ENCODE measurements at regions not wholly inside any gene's neighbourhood (a gene's known extent, or its start where the extent isn't known, plus 50 kb on each side); places are given as distances from the start of the nearest gene placed in this dataset.

DNA sequence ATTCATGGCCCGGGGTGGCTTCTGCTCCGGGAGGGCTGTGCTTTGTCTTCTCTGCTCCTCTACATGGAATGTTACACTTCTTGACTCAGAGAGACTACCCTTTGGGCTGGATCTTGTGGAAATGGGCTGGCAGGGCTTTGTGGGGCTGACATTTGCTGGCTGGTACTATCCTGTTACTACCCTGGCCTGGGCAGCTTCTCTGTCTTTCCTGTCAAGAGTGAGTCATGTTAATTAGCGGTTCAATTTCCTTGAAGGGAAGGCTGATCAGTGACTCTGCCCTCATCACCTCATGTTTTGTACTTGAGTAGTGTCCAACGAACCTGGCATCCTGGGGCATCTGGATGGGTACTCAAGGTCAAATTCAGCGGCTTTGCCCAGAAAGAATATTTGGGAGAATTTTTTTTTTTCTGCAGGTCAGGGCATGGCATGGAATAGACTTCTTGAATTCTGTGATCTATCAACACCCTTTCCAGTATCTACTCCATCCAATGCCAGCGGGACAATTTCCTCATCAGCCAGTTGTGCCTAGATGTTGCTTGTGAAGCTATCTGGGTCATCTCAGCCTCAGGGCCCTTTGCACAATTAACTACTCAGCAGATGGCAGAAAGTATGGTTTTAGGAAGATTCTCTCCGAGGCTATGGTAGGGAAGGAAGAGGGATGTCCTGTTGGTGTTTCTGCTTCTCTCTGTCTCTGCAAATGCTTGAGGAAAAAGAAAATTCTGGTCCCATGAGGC, 140.5 kb upstream of the PLET1 start:
- DNase-seq (ENCODE audit: low spot score) = no peak

DNA sequence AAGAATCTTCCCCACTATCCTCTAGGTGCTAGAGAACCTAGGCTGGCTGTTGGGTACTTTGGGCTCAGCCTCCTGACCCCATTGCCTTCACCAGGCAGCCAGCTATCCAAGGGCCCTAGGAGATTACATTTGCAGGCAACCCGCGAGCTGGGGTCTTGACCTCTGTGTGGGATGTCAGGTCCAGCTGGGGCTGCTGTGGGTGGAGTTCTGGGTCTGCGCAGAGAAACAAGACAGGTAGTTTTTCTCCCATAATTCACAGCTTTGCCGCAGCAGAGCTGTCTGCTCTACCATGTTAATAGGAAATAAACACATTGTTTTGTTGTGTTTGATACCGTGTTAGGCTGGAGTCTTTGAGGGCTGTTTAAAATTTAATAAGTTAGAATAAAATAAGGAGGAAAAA, 142.8 kb upstream of the PLET1 start:
- no peak for DNase-seq (ENCODE audit: low spot score)

DNA sequence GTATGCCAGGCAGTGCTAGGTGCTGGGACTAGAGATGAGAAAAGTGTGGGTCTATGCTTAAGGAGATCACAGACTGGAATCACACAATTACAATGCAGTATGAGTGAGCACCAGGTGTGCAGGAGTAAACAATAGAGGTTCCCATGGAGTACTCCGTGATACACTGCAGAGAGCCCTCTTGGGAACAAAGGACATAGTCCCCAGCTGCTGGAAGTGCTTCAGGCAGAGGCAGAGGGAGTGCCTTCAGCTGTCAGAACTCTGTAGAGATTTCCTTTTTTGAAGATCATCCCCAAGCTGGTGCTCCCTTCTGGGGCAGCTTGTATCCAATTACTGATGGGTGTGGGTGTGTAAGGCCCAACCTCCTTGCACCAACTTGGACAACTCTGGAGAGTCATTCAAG, 143.5 kb upstream of the PLET1 start:
- no peak for DNase-seq (ENCODE audit: low spot score)

DNA sequence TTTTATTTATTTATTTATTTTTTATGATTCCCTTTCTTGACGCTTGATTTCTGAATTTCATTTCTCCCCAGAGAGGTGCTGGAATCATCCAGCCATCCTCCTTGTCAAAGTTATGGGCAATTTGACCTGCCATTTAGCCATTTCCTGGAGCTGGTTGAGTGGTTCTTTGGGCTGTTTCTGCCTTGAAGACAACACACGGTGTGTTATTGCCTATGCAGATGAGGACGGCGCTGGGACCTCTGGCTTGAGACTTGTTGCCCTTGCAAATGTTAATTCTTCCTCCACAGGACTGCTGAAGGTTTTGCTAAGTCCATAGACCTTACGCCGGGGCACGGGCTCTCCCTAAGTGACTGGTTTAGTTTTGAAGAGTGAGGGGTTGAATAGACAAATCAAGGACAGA, 147.9 kb upstream of the PLET1 start:
- no peak for DNase-seq (ENCODE audit: low spot score)

DNA sequence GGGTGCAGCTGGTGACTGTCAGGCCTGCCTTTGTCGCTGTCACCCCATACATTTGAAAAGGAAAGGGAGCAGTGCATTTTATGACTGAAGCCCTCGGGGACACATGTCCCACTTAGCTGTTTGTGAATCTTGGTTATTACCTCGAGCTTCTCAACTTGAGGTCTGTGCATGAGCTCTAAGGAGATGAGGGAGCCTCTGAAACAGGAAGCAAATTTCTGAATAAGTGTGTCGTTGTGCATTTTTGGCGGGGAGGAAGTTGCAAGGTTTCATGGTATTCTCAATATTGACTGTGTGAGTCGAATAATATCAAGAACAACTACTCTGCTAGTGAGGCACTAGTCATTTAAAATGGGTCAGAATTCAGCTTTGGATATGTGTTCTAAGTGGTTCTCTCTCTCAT, 149.7 kb upstream of the PLET1 start:
- DNase-seq (ENCODE audit: low spot score) = peak; percentile 14

DNA sequence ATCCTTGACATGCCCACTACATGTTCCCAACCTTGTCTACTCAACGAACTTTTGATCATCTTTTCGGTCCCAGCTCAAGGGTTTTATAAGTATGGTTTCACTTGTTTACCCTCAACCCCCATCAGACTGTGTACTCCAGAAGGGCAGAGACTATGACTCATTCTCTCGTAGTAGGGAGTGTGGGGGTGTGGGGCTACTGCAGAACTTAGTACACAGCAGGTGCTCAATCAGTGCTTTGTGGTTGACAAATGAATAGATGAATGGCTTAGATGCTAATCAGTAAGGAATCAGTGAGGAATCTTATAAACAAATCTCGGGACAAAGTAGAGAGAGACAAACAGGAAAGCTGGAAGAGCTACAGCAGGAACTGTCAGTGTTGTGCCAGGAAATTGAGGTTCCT, 151.7 kb upstream of the PLET1 start:
- no peak for DNase-seq (ENCODE audit: low spot score)

DNA sequence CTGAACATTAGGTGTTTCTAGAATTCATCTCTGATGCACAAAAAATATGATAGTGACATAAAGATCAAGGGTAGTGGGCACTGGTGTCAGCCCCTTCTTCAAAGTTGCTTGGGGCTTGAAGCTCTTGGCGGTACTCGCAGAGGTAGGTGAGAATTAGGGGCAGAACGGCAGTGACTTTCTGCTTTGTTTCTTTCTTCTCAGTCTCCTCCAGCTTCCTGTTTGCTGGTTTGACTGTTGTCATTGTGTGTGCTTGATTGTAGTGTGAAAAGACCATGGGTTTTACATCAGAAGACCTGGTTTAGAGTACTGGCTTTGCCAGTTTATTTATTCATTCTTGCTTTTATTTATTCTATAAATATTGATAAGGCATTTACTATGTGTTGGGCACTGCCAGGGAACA, 156.7 kb upstream of the PLET1 start:
- no peak for DNase-seq (ENCODE audit: low spot score)

DNA sequence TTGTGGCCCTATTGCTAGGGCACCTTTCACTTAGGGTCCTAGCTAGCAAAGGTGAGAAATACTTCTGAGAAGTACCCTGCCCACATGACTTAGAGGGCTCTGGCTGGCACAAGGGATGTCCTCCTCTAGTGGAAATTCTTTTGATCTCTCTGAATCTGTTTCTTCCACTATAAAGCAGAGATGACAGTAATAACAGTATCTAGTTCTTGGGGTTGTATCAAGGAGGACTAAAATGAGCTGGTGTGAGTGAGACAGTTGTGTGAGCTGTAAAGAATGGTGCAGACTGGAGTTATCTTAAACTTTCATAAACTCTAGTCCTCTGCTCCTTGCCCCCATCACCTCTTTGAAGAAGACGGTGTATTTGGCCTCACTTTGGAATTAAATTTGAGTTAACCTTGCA, 157.8 kb upstream of the PLET1 start:
- no peak for DNase-seq (ENCODE audit: low spot score)

DNA sequence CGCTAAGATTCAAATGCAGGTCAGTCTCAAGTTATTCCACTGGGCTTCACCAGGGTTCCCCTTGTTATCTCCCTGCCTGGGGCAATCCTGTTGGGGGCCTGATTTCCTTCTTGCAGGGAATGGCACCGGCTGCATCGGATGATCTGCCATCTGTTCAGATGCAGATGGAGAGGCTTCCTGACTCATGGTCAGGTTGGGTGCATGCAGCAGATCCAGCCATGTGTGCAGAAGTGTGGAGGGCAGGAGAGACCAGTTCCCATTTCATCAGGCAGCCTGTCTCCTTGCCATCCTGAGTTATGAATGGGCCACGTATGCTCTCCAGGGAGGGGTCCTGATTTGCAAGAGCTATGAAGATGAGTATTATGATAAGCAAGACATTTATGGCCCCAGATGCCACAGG, 161.2 kb upstream of the PLET1 start:
- no peak for DNase-seq (ENCODE audit: low spot score)

DNA sequence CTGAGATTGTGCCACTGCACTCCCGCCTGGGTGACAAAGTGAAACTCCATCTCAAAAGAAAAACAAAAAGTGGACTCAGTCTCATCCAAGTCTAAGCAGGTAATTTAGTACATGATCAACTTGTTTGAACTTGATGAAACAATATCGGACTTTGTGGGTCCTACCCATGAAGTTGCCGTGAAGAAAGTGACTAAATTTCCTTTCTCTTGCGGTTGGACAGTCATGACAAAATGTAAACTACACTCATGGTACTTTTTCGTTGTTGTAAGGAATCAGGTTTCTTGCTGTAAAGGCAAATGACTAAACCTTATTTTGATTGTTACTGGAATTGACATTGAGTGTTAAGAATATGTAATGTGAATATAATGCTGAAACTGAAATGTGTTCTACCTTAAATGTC, 164.5 kb upstream of the PLET1 start:
- no peak for DNase-seq (ENCODE audit: low spot score)

DNA sequence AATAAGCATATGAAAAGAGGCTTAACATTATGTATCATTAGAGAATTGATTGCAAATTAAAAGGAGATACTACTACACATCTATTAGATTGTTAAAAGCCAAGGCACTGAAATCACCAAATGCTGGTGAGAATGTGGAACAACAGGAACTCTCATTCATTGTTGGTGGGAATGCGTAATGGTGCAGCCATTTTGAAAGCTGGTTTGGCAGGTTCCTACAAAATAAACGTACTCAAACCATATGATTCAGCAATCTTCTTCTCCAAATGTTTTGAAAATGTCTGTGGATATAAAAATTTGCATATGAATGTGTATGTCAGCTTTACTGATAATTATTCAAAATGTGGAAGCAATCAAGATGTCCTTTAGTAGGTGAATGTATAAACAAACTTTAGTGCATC, 176.4 kb upstream of the PLET1 start:
- DNase-seq (ENCODE audit: low spot score) = no peak

DNA sequence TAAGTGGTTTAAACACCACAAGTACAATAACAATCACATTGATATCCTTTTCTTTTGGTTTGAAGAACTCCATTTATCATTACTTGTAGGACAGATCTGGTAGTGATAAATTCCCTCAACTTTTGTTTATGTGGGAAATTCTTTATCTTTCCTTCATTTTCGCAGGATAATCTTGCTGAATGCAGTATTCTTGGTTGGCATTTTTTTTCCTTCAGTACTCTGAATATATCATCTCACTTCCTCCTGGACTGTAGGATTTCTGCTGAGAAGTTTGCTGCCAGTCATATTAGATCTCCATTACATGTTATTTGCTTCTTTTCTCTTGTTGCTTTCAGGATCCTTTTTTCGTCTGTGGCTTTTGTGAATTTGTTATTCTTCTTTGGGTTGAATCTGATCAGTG, 179.0 kb upstream of the PLET1 start:
- DNase-seq (ENCODE audit: low spot score) = no peak

DNA sequence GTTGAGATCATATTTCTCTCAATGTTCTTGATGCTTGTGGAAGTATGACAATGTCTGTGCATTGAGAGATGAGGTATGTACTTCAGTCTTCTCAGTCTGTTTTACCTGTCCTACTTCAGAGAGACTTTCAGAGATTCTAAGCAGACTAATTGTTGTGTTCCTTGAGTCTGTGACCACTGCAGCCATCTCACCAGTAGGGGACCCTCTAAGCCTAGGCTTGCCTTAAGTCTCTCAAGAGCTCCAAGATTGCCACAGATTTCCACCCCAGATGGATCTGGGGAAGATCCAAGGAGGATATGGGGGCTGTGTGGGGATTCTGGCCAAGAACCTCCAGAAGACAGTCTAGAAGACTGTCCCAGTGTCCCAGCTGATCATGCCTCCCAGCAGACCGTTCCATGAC, 179.9 kb upstream of the PLET1 start:
- no peak for DNase-seq (ENCODE audit: low spot score)

DNA sequence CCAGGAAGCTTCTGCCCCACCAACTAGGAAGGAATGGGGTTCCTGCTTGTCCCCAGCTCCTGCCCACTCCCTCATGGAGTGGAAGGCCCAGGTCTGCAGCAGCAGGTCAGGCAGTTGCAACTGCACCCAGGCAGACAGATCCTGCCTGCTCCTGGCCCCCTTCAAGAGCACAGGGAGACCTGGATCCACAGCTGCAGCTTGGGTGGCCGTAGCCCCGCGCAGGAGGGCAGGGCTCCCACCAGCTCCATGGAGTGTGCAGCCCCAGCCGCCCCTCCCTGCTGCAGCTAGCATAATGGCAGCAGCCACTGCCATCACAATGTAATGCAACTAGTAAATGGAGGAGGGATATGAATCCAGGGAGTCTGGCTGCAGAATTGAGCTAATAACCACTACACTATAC, 187.5 kb upstream of the PLET1 start:
- DNase-seq (ENCODE audit: low spot score) = no peak

DNA sequence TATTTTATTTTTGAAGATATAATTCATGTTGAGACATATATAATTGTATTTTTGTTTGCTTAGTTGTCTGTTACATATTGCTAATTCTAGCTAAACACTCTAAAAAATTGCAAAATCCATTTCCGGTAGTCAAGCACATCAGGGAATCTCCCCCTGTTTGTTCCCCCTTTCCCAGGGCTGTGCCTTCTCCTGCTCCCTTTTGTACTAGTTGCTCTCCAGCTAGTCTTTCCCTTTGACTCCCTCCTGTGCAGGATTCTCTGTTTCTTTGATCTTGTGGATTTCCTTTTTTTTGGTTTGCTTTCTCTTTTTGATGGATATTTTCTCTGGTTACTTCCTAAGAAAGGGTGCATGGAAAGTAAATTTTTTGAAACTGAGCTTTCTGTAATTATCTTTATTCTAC, 188.1 kb upstream of the PLET1 start:
- DNase-seq (ENCODE audit: low spot score) = no peak

DNA sequence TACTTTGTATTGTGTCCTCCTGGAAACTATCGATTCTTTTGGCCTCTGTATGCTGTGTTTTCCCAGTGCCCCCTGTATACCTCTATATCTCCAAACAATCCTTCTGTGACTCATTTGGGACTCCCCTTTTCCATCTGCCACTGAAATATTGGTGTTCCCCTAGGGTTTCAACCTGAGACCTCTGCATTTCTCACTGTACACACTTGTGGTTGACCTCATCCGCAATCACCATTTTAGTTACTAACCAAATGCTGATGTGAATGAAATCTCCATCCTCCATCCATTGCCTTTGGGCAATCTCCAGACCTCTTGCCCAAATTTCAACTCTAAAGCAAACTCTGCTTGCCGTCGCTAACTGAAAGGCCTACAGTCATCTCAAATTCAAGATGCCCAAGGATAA, 190.6 kb upstream of the PLET1 start:
- DNase-seq (ENCODE audit: low spot score) = no peak

DNA sequence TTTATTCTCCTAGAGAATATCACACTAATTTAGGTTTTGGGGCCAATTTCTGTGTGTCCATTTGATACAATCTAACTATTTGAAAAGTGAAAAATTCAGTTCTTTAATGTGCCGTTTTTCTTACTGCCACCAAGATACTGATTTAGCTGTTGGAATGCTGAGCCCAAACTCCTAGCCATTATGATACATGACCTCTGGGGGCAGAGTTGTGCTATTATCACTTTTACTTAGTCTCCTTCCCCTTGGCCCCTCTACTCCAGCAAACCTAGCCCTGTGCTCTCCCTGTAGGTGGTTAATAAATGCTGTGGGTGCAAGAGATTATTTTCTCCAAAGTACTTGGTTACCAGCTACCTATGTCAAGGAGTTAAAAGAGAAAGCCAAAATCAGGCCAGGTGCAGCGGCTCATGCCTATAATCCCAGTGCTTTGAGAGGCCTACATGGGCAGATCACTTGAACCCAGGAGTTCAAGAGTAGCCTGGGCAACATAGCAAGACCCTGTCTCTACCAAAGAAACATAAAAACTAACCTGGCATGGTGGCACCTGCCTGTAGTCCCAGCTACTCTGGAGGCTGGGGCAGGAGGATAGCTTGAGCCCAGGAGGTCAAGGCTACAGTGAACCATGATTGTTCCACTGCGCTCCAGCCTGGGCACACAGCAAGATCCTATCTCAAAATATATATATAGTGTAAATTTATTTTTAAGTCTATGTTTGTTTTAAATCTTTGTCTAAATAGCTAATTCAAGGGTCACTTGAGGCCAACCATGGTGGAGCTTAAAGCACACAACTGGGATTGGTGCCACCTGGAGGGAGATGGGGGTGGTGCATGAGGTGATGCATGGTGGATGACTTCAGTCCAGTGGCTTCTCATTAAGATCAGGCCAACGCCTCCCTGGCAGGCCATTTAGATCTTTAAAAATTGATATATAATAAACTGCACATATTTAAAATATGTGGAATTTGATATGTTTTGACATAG, 193.2 kb upstream of the PLET1 start:
- peak; percentile 6 for DNase-seq (ENCODE audit: low spot score)

DNA sequence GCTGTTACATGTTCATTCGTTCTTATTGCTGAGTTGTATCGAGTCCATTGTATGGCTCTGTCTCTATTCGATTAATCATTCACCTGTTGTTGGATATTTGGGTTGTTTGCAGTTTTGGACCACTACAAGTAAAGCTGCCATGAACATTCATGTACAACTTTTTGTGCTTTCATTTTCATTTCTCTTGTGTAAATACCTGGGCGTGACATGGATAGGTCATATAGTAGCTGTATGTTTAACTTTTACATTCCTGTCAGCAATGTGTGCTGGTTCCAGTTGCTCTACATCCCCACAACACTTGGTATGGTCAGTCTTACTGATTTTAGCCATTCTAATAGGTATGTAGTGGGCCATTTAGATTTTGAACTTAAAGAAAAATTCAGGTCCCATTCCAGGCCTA, 194.2 kb upstream of the PLET1 start:
- DNase-seq (ENCODE audit: low spot score) = no peak

DNA sequence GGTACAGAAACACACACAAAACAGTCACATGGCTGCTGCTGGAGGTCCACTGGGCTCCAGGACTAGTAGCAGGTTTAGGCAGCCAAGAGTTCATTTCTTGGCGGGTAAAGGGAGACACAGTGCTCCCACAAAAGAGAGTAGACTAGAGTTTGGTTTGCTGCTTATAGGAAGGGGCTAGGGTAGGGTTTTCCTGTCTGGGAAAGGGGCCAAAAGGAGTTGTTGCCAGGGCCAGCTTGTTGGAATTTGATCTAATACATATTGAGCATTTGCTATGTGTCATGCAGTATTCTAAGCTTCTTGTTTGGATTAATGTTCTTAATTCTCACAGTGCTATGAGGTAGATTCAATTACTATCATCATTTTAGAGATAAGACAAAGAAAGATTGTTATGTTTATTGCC, 195.1 kb upstream of the PLET1 start:
- DNase-seq (ENCODE audit: low spot score) = no peak

DNA sequence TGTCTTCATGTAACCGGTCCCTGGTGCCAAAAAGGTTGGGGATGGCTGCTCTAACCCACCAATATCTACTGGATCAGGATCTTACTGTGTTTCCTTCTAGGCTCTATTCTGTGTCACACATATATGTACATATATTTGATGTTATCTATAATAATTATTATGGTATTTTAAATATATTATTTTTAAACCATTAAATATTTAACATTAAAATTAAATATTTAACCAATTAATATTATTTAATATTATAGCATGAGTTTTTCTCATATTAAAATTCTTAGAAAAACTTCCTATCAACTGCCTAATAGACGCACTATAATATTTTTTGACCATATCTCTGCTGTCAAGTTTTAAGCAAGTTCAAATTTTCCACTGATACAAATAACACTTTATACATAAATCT, 196.9 kb upstream of the PLET1 start:
- no peak for DNase-seq (ENCODE audit: low spot score)

DNA sequence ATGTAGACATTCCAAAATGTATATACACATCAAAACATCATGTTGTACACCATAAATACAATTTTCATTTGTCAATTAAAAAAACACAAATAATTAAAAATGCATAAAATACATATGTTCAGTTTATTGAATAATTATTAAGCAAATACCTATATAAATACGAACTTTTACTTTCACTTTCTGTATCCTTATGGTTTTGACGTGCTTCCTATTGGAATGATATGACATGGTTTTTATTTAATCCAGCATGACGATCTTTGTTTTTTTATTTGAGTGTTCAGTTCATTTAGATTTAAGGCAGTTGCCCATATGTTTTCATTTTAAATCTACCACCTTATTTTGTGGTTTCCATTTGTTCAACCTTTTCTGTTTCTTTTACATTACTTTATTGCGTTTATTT, 198.3 kb upstream of the PLET1 start:
- DNase-seq (ENCODE audit: low spot score) = no peak

DNA sequence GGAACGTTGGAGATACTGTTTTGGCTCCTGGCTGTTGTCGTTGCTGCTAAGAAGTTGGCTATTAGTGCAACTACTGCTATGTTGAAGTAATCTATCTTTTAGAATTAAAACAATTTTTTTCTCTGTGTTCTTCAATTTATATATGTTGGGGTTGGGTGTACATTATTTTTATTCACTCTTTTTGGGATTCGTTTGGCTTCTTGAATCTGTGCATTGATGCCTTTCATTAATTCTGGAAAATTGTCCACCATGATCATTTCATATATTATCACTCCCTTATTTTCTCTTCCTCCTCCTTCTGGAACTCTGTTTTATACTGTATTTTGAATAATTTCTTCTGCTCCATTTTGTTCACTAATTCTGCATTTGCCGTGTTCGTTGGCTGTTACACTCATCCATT, 199.5 kb upstream of the PLET1 start:
- no peak for DNase-seq (ENCODE audit: low spot score)

DNA sequence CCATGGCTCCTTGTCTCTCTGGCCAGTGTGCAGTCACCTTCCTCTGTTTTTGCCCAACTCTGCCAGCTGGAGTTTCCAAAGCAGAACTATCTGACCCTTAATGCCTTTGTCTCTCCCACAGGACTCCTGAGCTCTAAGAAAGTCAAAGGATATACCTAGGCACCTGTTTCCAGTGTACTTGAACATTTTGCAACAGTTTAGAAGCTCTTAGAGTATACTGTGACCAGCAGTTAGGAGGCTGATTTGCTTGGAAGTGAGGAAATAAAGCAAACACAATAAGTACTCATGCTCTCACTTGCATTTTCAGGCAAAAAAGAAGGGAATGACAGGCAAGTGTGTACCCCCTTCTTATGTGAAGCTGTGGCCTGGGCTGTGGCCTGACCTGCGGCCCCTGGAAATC, 204.3 kb upstream of the PLET1 start:
- no peak for DNase-seq (ENCODE audit: low spot score)

Data from activated CD4-positive, alpha-beta T cell treated with anti-CD3 and anti-CD28 coated beads, Interleukin-2, Interleukin-4, amounts not matched to agents 100 ng/mL and 50 ng/mL, durations not matched to agents 16 hours and 8 hours (primary cell).